Kidney epithelial cell (primary cell): ENCODE measurements at regions not wholly inside any gene's neighbourhood (a gene's known extent, or its start where the extent isn't known, plus 50 kb on each side); places are given as distances from the start of the nearest gene placed in this dataset.

ENCODE experiments used
- DNase-seq: peaks from one replicate; pipeline ENCODE4 v3.0.0-alpha.2; 2010; ENCODE audit warnings: low read depth
- H3K27me3 ChIP-seq: 2 replicates; pipeline ENCODE4 v1.6.0; 2011; ENCODE audit warnings: low read length; ENCODE audit not compliant: control insufficient read depth, insufficient read depth
- H3K36me3 ChIP-seq: 2 replicates; pipeline ENCODE4 v1.5.1; 2011; ENCODE audit warnings: low read length; ENCODE audit not compliant: control insufficient read depth, insufficient read depth
- H3K4me3 ChIP-seq: 2 replicates; pipeline ENCODE4 v1.5.1; 2011; ENCODE audit warnings: low read depth, mild to moderate bottlenecking, control low read depth, low read length
- CTCF ChIP-seq: IDR thresholded peaks from 2 replicates; pipeline ENCODE4 v1.5.1; 2011; ENCODE audit warnings: mild to moderate bottlenecking, moderate library complexity, low read length, control low read depth, inconsistent platforms; ENCODE audit not compliant: insufficient read depth, poor library complexity, severe bottlenecking

- DNase-seq, result peak; percentile 79
- Histone ChIP-seq H3K27me3 (no peaks in the 10 kb centered on the region), H3K4me3 (peak overlapping the region; percentile 18), H3K36me3 (no peaks in the 10 kb centered on the region)
- TF ChIP-seq CTCF, result no peak
These were observed 80.7 kb upstream of the CCN6 start for GRCh38 chr6:111973118-111973761.

DNA sequence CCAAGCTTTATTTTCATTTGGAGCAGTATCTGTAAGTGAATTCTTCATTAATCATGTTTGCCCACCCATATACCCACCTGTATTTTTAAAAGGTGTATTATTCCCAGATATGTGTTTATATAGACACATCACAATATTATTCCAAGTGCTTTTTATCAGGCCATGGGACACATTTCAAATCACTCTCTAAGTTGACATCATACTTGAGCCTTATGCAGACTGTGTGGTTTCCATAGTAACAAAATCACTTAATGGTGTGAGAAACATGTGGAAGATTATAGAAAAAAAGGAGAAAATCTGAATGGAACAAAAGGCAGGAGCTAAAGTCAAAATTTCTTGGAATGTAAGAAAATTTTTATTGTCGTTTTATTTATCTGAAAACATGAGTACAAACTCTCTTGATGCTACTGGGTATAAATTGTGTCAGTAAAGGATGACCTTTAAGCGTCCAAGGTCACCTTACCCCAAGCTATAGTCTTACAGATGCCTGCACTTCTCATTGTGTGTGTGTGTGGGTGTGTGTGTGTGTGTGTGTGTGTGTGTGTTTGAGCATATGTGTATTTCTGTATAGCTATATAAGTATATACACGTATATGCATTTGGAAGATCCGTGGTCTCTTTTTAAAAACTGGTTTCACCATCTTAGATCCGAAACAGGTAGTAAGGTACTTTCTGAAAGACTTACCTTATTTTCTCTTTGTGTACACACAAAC is 79.8 kb upstream of the CCN6 start:
- TF ChIP-seq CTCF, result no peak
- no peak for DNase-seq
- H3K36me3 ChIP-seq, result no peaks in the 10 kb centered on the region
- H3K27me3 ChIP-seq, result no peaks in the 10 kb centered on the region
- no peak overlapping the region for H3K4me3 ChIP-seq

DNA sequence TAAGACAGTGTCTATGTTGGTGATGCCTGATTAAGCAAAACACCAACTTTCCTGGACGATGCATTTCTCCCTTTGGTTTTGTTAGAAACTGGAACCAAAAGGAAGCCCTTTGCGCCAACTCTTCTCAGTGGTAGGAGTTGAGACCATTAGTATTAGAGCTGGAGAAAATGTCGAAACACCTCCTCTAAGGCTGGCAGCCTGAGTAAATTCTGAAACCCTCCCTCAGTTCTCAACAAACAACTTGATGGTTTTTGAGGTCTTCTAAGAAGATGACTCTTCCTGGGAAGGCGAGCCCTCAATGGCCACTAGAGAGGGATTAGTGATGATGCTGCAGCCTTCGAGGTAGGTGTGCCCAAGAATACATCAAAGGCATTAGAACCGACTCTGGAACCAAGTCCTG is 78.4 kb upstream of the CCN6 start:
- DNase-seq, result no peak
- no peak overlapping the region for H3K4me3 ChIP-seq
- TF ChIP-seq CTCF, result no peak
- no peaks in the 10 kb centered on the region for H3K27me3 ChIP-seq
- no peaks in the 10 kb centered on the region for H3K36me3 ChIP-seq

DNA sequence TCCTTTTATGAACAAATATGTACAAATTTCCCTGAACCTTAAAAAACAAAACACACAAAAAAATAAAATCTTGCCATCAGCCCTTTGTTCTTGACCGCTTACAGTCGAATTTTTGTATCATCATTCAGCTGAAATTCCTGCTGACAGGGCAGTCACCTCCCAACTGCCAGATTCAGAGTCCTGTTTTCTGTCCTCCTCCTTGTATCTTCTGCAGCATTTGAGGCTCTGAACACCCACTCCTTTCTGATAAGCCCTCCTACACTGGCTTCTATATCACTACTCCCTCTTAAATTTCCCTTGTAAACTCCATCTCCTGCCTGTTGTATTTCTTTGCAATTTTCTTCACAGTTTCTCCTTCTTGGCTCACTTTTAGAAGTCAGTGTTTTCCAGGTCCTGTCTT is 77.8 kb upstream of the CCN6 start:
- Histone ChIP-seq H3K27me3 (no peaks in the 10 kb centered on the region), H3K36me3 (no peaks in the 10 kb centered on the region), H3K4me3 (no peak overlapping the region)
- no peak for DNase-seq
- no peak for TF ChIP-seq CTCF

GRCh38 chr6:111978532-111979149 is 75.3 kb upstream of the CCN6 start:
- Histone ChIP-seq H3K27me3 (no peaks in the 10 kb centered on the region), H3K36me3 (no peaks in the 10 kb centered on the region), H3K4me3 (no peak overlapping the region)
- no peak for DNase-seq
- no peak for TF ChIP-seq CTCF

- DNase-seq, result no peak
- no peak for TF ChIP-seq CTCF
- no peaks in the 10 kb centered on the region for H3K36me3 ChIP-seq
- H3K27me3 ChIP-seq, result no peaks in the 10 kb centered on the region
- H3K4me3 ChIP-seq, result no peak overlapping the region
These were observed 74.3 kb upstream of the CCN6 start for GRCh38 chr6:111979633-111980032.
